ENCODE measurements at regions not wholly inside any gene's neighbourhood (a gene's known extent, or its start where the extent isn't known, plus 50 kb on each side); places are given as distances from the start of the nearest gene placed in this dataset.

- Histone ChIP-seq H3K9me3 (ENCODE audit: control insufficient read depth in 2 of 2, low read length in 2 of 2) (no peaks in the 10 kb centered on the region), H3K27me3 (ENCODE audit: control insufficient read depth in 2 of 2, insufficient read depth in 2 of 2, low read length in 2 of 2) (no peaks in the 10 kb centered on the region)
Measured at GRCh38 chr5:99122976-99123375, 194.2 kb upstream of the CHD1 start.

GRCh38 chr5:99119326-99119725, 190.5 kb upstream of the CHD1 start:
- Histone ChIP-seq H3K9me3 (ENCODE audit: control insufficient read depth in 2 of 2, low read length in 2 of 2) (no peaks in the 10 kb centered on the region), H3K36me3 (ENCODE audit: control insufficient read depth in 2 of 2, insufficient read depth in 2 of 2, low read length in 2 of 2) (no peaks in the 10 kb centered on the region), H3K4me3 (ENCODE audit: low read length in 2 of 2) (no peak overlapping the region), H3K27me3 (ENCODE audit: control insufficient read depth in 2 of 2, insufficient read depth in 2 of 2, low read length in 2 of 2) (no peaks in the 10 kb centered on the region), H3K4me1 (ENCODE audit: control insufficient read depth in 2 of 2, insufficient read depth in 2 of 2, low read length in 2 of 2) (no peaks in the 10 kb centered on the region), H3K9ac (ENCODE audit: low read depth in 1 of 2, low read length in 2 of 2) (no peak overlapping the region), H3K27ac (ENCODE audit: low read depth in 2 of 2, low read length in 2 of 2) (no peak overlapping the region)

More at GRCh38 chr5:99122976-99123375, 194.2 kb upstream of the CHD1 start:
- H3K4me1 ChIP-seq (ENCODE audit: control insufficient read depth in 2 of 2, insufficient read depth in 2 of 2, low read length in 2 of 2): no peaks in the 10 kb centered on the region
- no peak overlapping the region for H3K4me3 ChIP-seq (ENCODE audit: low read length in 2 of 2)
- no peak overlapping the region for H3K27ac ChIP-seq (ENCODE audit: low read depth in 2 of 2, low read length in 2 of 2)
- no peak overlapping the region for H3K9ac ChIP-seq (ENCODE audit: low read depth in 1 of 2, low read length in 2 of 2)
- H3K36me3 ChIP-seq (ENCODE audit: control insufficient read depth in 2 of 2, insufficient read depth in 2 of 2, low read length in 2 of 2): no peaks in the 10 kb centered on the region

- no peaks in the 10 kb centered on the region for H3K27me3 ChIP-seq (ENCODE audit: control insufficient read depth in 2 of 2, insufficient read depth in 2 of 2, low read length in 2 of 2)
- H3K9me3 ChIP-seq (ENCODE audit: control insufficient read depth in 2 of 2, low read length in 2 of 2): no peaks in the 10 kb centered on the region
- no peak overlapping the region for H3K27ac ChIP-seq (ENCODE audit: low read depth in 2 of 2, low read length in 2 of 2)
- H3K36me3 ChIP-seq (ENCODE audit: control insufficient read depth in 2 of 2, insufficient read depth in 2 of 2, low read length in 2 of 2): no peaks in the 10 kb centered on the region
- H3K4me1 ChIP-seq (ENCODE audit: control insufficient read depth in 2 of 2, insufficient read depth in 2 of 2, low read length in 2 of 2): no peaks in the 10 kb centered on the region
- H3K9ac ChIP-seq (ENCODE audit: low read depth in 1 of 2, low read length in 2 of 2): no peak overlapping the region
- H3K4me3 ChIP-seq (ENCODE audit: low read length in 2 of 2): no peak overlapping the region
Measured at GRCh38 chr5:99116526-99116925, 187.7 kb upstream of the CHD1 start.

- H3K4me1 ChIP-seq (ENCODE audit: control insufficient read depth in 2 of 2, insufficient read depth in 2 of 2, low read length in 2 of 2): no peaks in the 10 kb centered on the region
- no peaks in the 10 kb centered on the region for H3K36me3 ChIP-seq (ENCODE audit: control insufficient read depth in 2 of 2, insufficient read depth in 2 of 2, low read length in 2 of 2)
- H3K9ac ChIP-seq (ENCODE audit: low read depth in 1 of 2, low read length in 2 of 2): no peak overlapping the region
- no peaks in the 10 kb centered on the region for H3K27me3 ChIP-seq (ENCODE audit: control insufficient read depth in 2 of 2, insufficient read depth in 2 of 2, low read length in 2 of 2)
- no peak overlapping the region for H3K4me3 ChIP-seq (ENCODE audit: low read length in 2 of 2)
- no peaks in the 10 kb centered on the region for H3K9me3 ChIP-seq (ENCODE audit: control insufficient read depth in 2 of 2, low read length in 2 of 2)
- H3K27ac ChIP-seq (ENCODE audit: low read depth in 2 of 2, low read length in 2 of 2): no peak overlapping the region
Measured at GRCh38 chr5:99109894-99110293, 181.1 kb upstream of the CHD1 start.

- H3K9ac ChIP-seq (ENCODE audit: low read depth in 1 of 2, low read length in 2 of 2): no peak overlapping the region
- no peaks in the 10 kb centered on the region for H3K9me3 ChIP-seq (ENCODE audit: control insufficient read depth in 2 of 2, low read length in 2 of 2)
- H3K4me1 ChIP-seq (ENCODE audit: control insufficient read depth in 2 of 2, insufficient read depth in 2 of 2, low read length in 2 of 2): no peaks in the 10 kb centered on the region
- H3K36me3 ChIP-seq (ENCODE audit: control insufficient read depth in 2 of 2, insufficient read depth in 2 of 2, low read length in 2 of 2): no peaks in the 10 kb centered on the region
- no peak overlapping the region for H3K4me3 ChIP-seq (ENCODE audit: low read length in 2 of 2)
- no peaks in the 10 kb centered on the region for H3K27me3 ChIP-seq (ENCODE audit: control insufficient read depth in 2 of 2, insufficient read depth in 2 of 2, low read length in 2 of 2)
- H3K27ac ChIP-seq (ENCODE audit: low read depth in 2 of 2, low read length in 2 of 2): no peak overlapping the region
Measured at GRCh38 chr5:99105216-99105615, 176.4 kb upstream of the CHD1 start.

- Histone ChIP-seq H3K36me3 (ENCODE audit: control insufficient read depth in 2 of 2, insufficient read depth in 2 of 2, low read length in 2 of 2) (no peaks in the 10 kb centered on the region), H3K4me1 (ENCODE audit: control insufficient read depth in 2 of 2, insufficient read depth in 2 of 2, low read length in 2 of 2) (no peaks in the 10 kb centered on the region), H3K9ac (ENCODE audit: low read depth in 1 of 2, low read length in 2 of 2) (no peak overlapping the region), H3K9me3 (ENCODE audit: control insufficient read depth in 2 of 2, low read length in 2 of 2) (no peaks in the 10 kb centered on the region), H3K4me3 (ENCODE audit: low read length in 2 of 2) (no peak overlapping the region), H3K27ac (ENCODE audit: low read depth in 2 of 2, low read length in 2 of 2) (no peak overlapping the region), H3K27me3 (ENCODE audit: control insufficient read depth in 2 of 2, insufficient read depth in 2 of 2, low read length in 2 of 2) (no peaks in the 10 kb centered on the region)
Measured at GRCh38 chr5:99104538-99105132, 175.8 kb upstream of the CHD1 start.

- H3K27ac ChIP-seq (ENCODE audit: low read depth in 2 of 2, low read length in 2 of 2): no peak overlapping the region
- H3K27me3 ChIP-seq (ENCODE audit: control insufficient read depth in 2 of 2, insufficient read depth in 2 of 2, low read length in 2 of 2): no peaks in the 10 kb centered on the region
- H3K9ac ChIP-seq (ENCODE audit: low read depth in 1 of 2, low read length in 2 of 2): no peak overlapping the region
- no peaks in the 10 kb centered on the region for H3K4me1 ChIP-seq (ENCODE audit: control insufficient read depth in 2 of 2, insufficient read depth in 2 of 2, low read length in 2 of 2)
- no peaks in the 10 kb centered on the region for H3K36me3 ChIP-seq (ENCODE audit: control insufficient read depth in 2 of 2, insufficient read depth in 2 of 2, low read length in 2 of 2)
- H3K9me3 ChIP-seq (ENCODE audit: control insufficient read depth in 2 of 2, low read length in 2 of 2): no peaks in the 10 kb centered on the region
- H3K4me3 ChIP-seq (ENCODE audit: low read length in 2 of 2): no peak overlapping the region
Measured at GRCh38 chr5:99102073-99102697, 173.4 kb upstream of the CHD1 start.

GRCh38 chr5:99099691-99100090, 170.9 kb upstream of the CHD1 start:
- no peak overlapping the region for H3K4me3 ChIP-seq (ENCODE audit: low read length in 2 of 2)
- no peaks in the 10 kb centered on the region for H3K4me1 ChIP-seq (ENCODE audit: control insufficient read depth in 2 of 2, insufficient read depth in 2 of 2, low read length in 2 of 2)
- no peak overlapping the region for H3K27ac ChIP-seq (ENCODE audit: low read depth in 2 of 2, low read length in 2 of 2)
- no peaks in the 10 kb centered on the region for H3K9me3 ChIP-seq (ENCODE audit: control insufficient read depth in 2 of 2, low read length in 2 of 2)
- H3K36me3 ChIP-seq (ENCODE audit: control insufficient read depth in 2 of 2, insufficient read depth in 2 of 2, low read length in 2 of 2): no peaks in the 10 kb centered on the region
- H3K9ac ChIP-seq (ENCODE audit: low read depth in 1 of 2, low read length in 2 of 2): no peak overlapping the region
- H3K27me3 ChIP-seq (ENCODE audit: control insufficient read depth in 2 of 2, insufficient read depth in 2 of 2, low read length in 2 of 2): no peaks in the 10 kb centered on the region

GRCh38 chr5:99089822-99090549, 161.2 kb upstream of the CHD1 start:
- H3K36me3 ChIP-seq (ENCODE audit: control insufficient read depth in 2 of 2, insufficient read depth in 2 of 2, low read length in 2 of 2): no peaks in the 10 kb centered on the region
- no peak overlapping the region for H3K27ac ChIP-seq (ENCODE audit: low read depth in 2 of 2, low read length in 2 of 2)
- no peaks in the 10 kb centered on the region for H3K27me3 ChIP-seq (ENCODE audit: control insufficient read depth in 2 of 2, insufficient read depth in 2 of 2, low read length in 2 of 2)
- no peaks in the 10 kb centered on the region for H3K9me3 ChIP-seq (ENCODE audit: control insufficient read depth in 2 of 2, low read length in 2 of 2)
- no peak overlapping the region for H3K9ac ChIP-seq (ENCODE audit: low read depth in 1 of 2, low read length in 2 of 2)
- H3K4me3 ChIP-seq (ENCODE audit: low read length in 2 of 2): no peak overlapping the region
- no peaks in the 10 kb centered on the region for H3K4me1 ChIP-seq (ENCODE audit: control insufficient read depth in 2 of 2, insufficient read depth in 2 of 2, low read length in 2 of 2)

GRCh38 chr5:99088309-99088708, 159.5 kb upstream of the CHD1 start:
- H3K4me1 ChIP-seq (ENCODE audit: control insufficient read depth in 2 of 2, insufficient read depth in 2 of 2, low read length in 2 of 2): no peaks in the 10 kb centered on the region
- H3K36me3 ChIP-seq (ENCODE audit: control insufficient read depth in 2 of 2, insufficient read depth in 2 of 2, low read length in 2 of 2): no peaks in the 10 kb centered on the region
- no peaks in the 10 kb centered on the region for H3K27me3 ChIP-seq (ENCODE audit: control insufficient read depth in 2 of 2, insufficient read depth in 2 of 2, low read length in 2 of 2)
- no peak overlapping the region for H3K9ac ChIP-seq (ENCODE audit: low read depth in 1 of 2, low read length in 2 of 2)
- no peaks in the 10 kb centered on the region for H3K9me3 ChIP-seq (ENCODE audit: control insufficient read depth in 2 of 2, low read length in 2 of 2)
- no peak overlapping the region for H3K27ac ChIP-seq (ENCODE audit: low read depth in 2 of 2, low read length in 2 of 2)
- no peak overlapping the region for H3K4me3 ChIP-seq (ENCODE audit: low read length in 2 of 2)

Data from mucosa of rectum (tissue), 2 donors.